HepG2 (cell line): ENCODE measurements at regions not wholly inside any gene's neighbourhood (a gene's known extent, or its start where the extent isn't known, plus 50 kb on each side); places are given as distances from the start of the nearest gene placed in this dataset.

Source experiments
- ATAC-seq: fragments of 200-7000 bp; cut with Tn5 transposase; 3 replicates; pipeline ENCODE4 v1.9.1; 2020; ENCODE audit warnings: mild to moderate bottlenecking, moderate library complexity
- BruUV-seq: library from RNA; stranded (reverse); fragments of 400-500 nt; replicated peaks from 2 replicates; lab custom pipeline; 2021; lab: Mats Ljungman, UMichigan
- CTCF ChIA-PET: fragments of 300-600 bp; formaldehyde crosslinking; extraction: SDS; loops from one replicate; lab custom pipeline; 2021; ENCODE audit warnings: low total read pairs, inconsistent platforms, low intra/inter-chr PET ratio; lab: Yijun Ruan, JAX
- POLR2A ChIA-PET: fragments of 350-600 bp; sonication (Branson Sonifier 250); formaldehyde crosslinking; loops from one replicate; lab custom pipeline; 2020; ENCODE audit warnings: antibody characterized with exemption, inconsistent platforms; lab: Yijun Ruan, JAX
- DNase-seq: peaks from one replicate; pipeline ENCODE4 v3.0.0-alpha.2; 2015; ENCODE audit warnings: low spot score
- FAIRE-seq: peaks from 3 replicates; lab custom pipeline; 2011; peaks lifted over from hg19 to GRCh38; lab: Jason Lieb, UNC
- H2AFZ ChIP-seq: one replicate; pipeline ENCODE4 v1.6.1; 2011; ENCODE audit warnings: low read length, inconsistent platforms
- H3K27ac ChIP-seq: fragments of 300-600 bp; 3 replicates; pipeline ENCODE4 v1.8.0; 2011; ENCODE audit warnings: mixed run types, mild to moderate bottlenecking, mixed read lengths, low read length, inconsistent platforms; ENCODE audit not compliant: insufficient read depth; ENCODE audit errors: extremely low read length
- H3K27me3 ChIP-seq, 2 experiments: fragments of 200-600 bp in 1 of 2; 2 replicates in 1 of 2; 3 replicates in 1 of 2; pipeline versions ENCODE4 v1.6.0 to v1.8.0; 2011; ENCODE audit warnings: low read length in 2 of 2, mild to moderate bottlenecking in 2 of 2, moderate library complexity in 2 of 2, inconsistent platforms in 1 of 2; ENCODE audit not compliant: insufficient read depth in 2 of 2, control insufficient read depth in 1 of 2
- H3K36me3 ChIP-seq, 2 experiments: fragments of 200-600 bp in 1 of 2; replicated peaks in 1 of 2; 2 replicates in 1 of 2; 3 replicates in 1 of 2; pipeline versions ENCODE4 v1.5.1 to v1.8.0; 2011; ENCODE audit warnings: low read length in 2 of 2, inconsistent platforms in 1 of 2; ENCODE audit not compliant: insufficient read depth in 2 of 2, control insufficient read depth in 1 of 2
- H3K4me1 ChIP-seq: 2 replicates; pipeline ENCODE4 v1.5.1; 2012; ENCODE audit warnings: low read length, inconsistent platforms; ENCODE audit not compliant: insufficient read depth
- H3K4me2 ChIP-seq: 2 replicates; pipeline ENCODE4 v1.6.0; 2011; ENCODE audit warnings: low read depth, low read length, inconsistent platforms
- H3K4me3 ChIP-seq, 3 experiments: fragments of 200-600 bp in 1 of 3; sonication (generic), shearing (Covaris generic) in 1 of 3; replicated peaks in 1 of 3; 2 replicates each; pipeline ENCODE4 v1.5.1; 2011 to 2016; ENCODE audit warnings: low read length in 3 of 3, inconsistent platforms in 2 of 3, low read depth in 2 of 3, mild to moderate bottlenecking in 2 of 3, control low read depth in 1 of 3, mixed read lengths in 1 of 3; ENCODE audit not compliant: insufficient read depth in 1 of 3
- H3K79me2 ChIP-seq: one replicate; pipeline ENCODE4 v1.6.1; 2011; ENCODE audit warnings: low read length, inconsistent platforms; ENCODE audit not compliant: insufficient read depth
- H3K9ac ChIP-seq: 2 replicates; pipeline ENCODE4 v1.6.0; 2011; ENCODE audit warnings: mild to moderate bottlenecking, low read depth, low read length, inconsistent platforms; ENCODE audit not compliant: insufficient read depth
- H3K9me3 ChIP-seq: 2 replicates; pipeline ENCODE4 v1.5.1; 2012; ENCODE audit warnings: mild to moderate bottlenecking, low read length
- H4K20me1 ChIP-seq: 2 replicates; pipeline ENCODE4 v1.6.0; 2011; ENCODE audit warnings: inconsistent platforms, mild to moderate bottlenecking, low read length, moderate library complexity; ENCODE audit not compliant: insufficient read depth
- HHEX ChIP-seq: IDR thresholded peaks from 2 replicates; pipeline ENCODE4 v1.6.1; 2016; ENCODE audit warnings: control low read depth
- HMG20B ChIP-seq: conservative IDR thresholded peaks from 2 replicates; pipeline ENCODE4 v1.6.1; 2016; ENCODE audit warnings: missing genetic modification reagents, missing compliant biosample characterization
- PAX8 ChIP-seq: sonication (generic); formaldehyde crosslinking; IDR thresholded peaks from 2 replicates; pipeline ENCODE4 v1.8.0; 2022; ENCODE audit warnings: mild to moderate bottlenecking, missing genetic modification reagents, borderline replicate concordance
- POLR2AphosphoS2 ChIP-seq: IDR thresholded peaks from 2 replicates; pipeline ENCODE4 v1.6.1; 2011; ENCODE audit warnings: low read depth, low read length, improper control_type of control experiment
- RFXAP ChIP-seq: sonication (generic); formaldehyde crosslinking; IDR thresholded peaks from 2 replicates; pipeline ENCODE4 v1.4.0; 2020; ENCODE audit warnings: missing genetic modification reagents, borderline replicate concordance
- SKI ChIP-seq: fragments of 450-650 bp; IDR thresholded peaks from one replicate; pipeline ENCODE4 v1.6.1; 2018; ENCODE audit warnings: mild to moderate bottlenecking; ENCODE audit not compliant: partially characterized antibody
- ZFAT ChIP-seq: sonication (generic); formaldehyde crosslinking; conservative IDR thresholded peaks from 2 replicates; pipeline ENCODE4 v1.8.1; 2023; ENCODE audit warnings: missing genetic modification reagents, inconsistent platforms
- WGBS: methylation state at CpG from one replicate; pipeline ENCODE4 v1.1.6; 2017; ENCODE audit warnings: low lambda C conversion rate; 5-methylcytosine and 5-hydroxymethylcytosine counted together
- in situ Hi-C: cut with HindIII; loops from 2 replicates; pipeline ENCODE4 v1.10.0; 2017; ENCODE audit warnings: low pct_unique_long_range_greater_than_20kb; ENCODE audit not compliant: extremely low pct_ligation_motif_present
- intact Hi-C: fragments of 100-400 bp; cut with micrococcal nuclease; formaldehyde crosslinking; loops from one replicate; pipeline ENCODE4 v1.10.0; 2022; ENCODE audit not compliant: unreplicated experiment
- TF ChIP-seq, protein P1 (sequence below): sonication (generic); formaldehyde crosslinking; IDR thresholded peaks from 2 replicates; pipeline ENCODE4 v1.9.0; 2021; ENCODE audit warnings: missing genetic modification reagents, borderline replicate concordance
- TF ChIP-seq, protein P2 (sequence below): IDR thresholded peaks from 2 replicates; pipeline ENCODE4 v1.6.1; 2012; ENCODE audit warnings: low read length, improper control_type of control experiment
- TF ChIP-seq, protein P3 (sequence below): sonication (generic); formaldehyde crosslinking; IDR thresholded peaks from 2 replicates; pipeline ENCODE4 v1.4.0; 2020; ENCODE audit warnings: missing genetic modification reagents
- TF ChIP-seq, protein P4 (sequence below), 2 experiments: fragments of 450-650 bp in 1 of 2; sonication (generic) in 1 of 2; formaldehyde crosslinking; IDR thresholded peaks; 2 replicates each; pipeline versions ENCODE4 v1.5.0 to v1.8.0; 2020 to 2022; ENCODE audit warnings: mild to moderate bottlenecking in 1 of 2, missing genetic modification reagents in 1 of 2

DNA sequence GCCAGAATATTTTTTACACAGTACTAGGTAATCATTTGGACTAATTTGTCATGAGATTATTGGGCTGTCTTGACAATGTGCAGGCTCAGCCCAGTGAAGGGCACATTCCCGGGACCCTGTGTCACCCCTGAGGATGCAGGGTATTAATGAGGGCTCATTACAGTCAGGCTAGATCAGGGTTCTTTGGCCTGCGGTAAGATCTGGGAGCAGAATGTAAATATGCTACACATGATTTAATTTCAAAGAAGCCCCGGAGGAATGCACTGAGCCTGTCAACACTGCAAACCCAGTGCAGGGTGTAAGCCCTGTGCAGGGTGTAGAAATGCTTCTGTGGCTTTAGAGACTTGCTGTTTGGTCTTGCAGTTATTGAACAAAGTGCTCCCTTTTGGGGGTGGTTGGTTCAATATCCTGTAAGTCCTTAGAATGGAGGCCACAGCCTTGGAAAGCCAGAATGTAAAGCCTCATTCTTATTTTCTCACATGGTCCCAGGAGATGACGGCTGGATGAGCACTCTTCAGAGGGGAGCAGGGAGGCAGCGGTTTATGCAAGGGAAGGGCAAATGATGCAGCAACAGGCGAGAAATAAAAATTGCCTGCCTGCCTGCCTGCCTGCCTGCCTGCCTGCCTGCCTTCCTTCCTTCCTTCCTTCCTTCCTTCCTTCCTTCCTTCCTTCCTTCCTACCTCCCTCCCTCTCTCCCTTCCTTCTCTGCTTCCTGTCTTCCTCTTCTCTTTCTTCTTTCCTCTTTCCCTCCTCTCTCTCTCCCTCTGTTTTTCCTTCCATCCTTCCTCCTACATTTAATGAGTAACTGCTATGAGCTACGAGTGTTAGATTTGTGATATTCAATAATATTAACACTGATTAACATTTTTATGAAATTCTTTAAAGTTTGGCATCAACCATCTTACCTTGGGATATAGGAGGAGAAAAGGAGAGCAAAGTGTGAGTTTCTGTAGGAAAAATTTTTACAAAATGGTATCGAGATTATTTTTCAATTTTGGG is 148.8 kb downstream of the VAPA start (continued):
- TF ChIP-seq, protein P1, sequence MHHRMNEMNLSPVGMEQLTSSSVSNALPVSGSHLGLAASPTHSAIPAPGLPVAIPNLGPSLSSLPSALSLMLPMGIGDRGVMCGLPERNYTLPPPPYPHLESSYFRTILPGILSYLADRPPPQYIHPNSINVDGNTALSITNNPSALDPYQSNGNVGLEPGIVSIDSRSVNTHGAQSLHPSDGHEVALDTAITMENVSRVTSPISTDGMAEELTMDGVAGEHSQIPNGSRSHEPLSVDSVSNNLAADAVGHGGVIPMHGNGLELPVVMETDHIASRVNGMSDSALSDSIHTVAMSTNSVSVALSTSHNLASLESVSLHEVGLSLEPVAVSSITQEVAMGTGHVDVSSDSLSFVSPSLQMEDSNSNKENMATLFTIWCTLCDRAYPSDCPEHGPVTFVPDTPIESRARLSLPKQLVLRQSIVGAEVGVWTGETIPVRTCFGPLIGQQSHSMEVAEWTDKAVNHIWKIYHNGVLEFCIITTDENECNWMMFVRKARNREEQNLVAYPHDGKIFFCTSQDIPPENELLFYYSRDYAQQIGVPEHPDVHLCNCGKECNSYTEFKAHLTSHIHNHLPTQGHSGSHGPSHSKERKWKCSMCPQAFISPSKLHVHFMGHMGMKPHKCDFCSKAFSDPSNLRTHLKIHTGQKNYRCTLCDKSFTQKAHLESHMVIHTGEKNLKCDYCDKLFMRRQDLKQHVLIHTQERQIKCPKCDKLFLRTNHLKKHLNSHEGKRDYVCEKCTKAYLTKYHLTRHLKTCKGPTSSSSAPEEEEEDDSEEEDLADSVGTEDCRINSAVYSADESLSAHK (CRISPR knock-in tag), result no peak

DNA sequence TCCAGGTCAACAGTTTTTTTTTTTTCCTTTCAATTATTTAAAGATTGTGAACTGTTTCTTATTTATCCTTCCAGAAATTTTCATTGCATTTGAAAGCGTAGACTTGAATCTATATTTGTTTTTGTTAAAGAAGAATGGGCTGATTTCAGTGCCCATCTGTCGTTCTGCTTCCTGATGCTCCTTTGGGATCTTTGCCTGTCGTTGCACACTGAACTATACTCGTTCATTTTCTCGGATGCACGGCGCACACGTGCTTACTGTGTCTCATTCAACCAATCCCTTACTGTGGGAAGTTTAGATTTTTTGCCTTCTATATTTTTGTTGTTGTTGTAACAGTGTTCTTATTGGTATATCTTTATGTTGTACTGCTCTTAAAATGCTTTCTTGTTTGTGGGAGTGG is 149.7 kb downstream of the VAPA start:
- Histone ChIP-seq H3K36me3 (no peaks in the 10 kb centered on the region), H3K79me2 (no peaks in the 10 kb centered on the region), H3K9me3 (no peaks in the 10 kb centered on the region), H3K4me2 (no peak overlapping the region), H4K20me1 (no peaks in the 10 kb centered on the region), H2AFZ (no peak overlapping the region), H3K9ac (no peak overlapping the region), H3K27me3 (0 out of 5 replicates have a peak, but pooled peaks cover 0 to 2% of the 10 kb centered on the region in 2 experiments), H3K4me1 (no peaks in the 10 kb centered on the region), H3K4me3 (no peak overlapping the region), H3K27ac (no peak overlapping the region)
- DNase-seq (no peak), ATAC-seq (no peak), FAIRE-seq (no peak)
- no TSS peak for BruUV-seq
- POLR2A ChIA-PET, result no interaction called here
- CTCF ChIA-PET, result no interaction called here
- intact Hi-C loops, result no loop called here
- 47% methylated on average over 8 of the region's 8 CpGs for WGBS
- in situ Hi-C loops, result no loop called here
- TF ChIP-seq HHEX (no peak), PAX8 (CRISPR knock-in tag) (no peak), HMG20B (CRISPR knock-in tag) (no peak), POLR2AphosphoS2 (no peak), SKI (no peak), ZFAT (CRISPR knock-in tag) (no peak), RFXAP (CRISPR knock-in tag) (no peak)
- TF ChIP-seq, protein P2, sequence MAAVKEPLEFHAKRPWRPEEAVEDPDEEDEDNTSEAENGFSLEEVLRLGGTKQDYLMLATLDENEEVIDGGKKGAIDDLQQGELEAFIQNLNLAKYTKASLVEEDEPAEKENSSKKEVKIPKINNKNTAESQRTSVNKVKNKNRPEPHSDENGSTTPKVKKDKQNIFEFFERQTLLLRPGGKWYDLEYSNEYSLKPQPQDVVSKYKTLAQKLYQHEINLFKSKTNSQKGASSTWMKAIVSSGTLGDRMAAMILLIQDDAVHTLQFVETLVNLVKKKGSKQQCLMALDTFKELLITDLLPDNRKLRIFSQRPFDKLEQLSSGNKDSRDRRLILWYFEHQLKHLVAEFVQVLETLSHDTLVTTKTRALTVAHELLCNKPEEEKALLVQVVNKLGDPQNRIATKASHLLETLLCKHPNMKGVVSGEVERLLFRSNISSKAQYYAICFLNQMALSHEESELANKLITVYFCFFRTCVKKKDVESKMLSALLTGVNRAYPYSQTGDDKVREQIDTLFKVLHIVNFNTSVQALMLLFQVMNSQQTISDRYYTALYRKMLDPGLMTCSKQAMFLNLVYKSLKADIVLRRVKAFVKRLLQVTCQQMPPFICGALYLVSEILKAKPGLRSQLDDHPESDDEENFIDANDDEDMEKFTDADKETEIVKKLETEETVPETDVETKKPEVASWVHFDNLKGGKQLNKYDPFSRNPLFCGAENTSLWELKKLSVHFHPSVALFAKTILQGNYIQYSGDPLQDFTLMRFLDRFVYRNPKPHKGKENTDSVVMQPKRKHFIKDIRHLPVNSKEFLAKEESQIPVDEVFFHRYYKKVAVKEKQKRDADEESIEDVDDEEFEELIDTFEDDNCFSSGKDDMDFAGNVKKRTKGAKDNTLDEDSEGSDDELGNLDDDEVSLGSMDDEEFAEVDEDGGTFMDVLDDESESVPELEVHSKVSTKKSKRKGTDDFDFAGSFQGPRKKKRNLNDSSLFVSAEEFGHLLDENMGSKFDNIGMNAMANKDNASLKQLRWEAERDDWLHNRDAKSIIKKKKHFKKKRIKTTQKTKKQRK, result no peak
- TF ChIP-seq, protein P3, sequence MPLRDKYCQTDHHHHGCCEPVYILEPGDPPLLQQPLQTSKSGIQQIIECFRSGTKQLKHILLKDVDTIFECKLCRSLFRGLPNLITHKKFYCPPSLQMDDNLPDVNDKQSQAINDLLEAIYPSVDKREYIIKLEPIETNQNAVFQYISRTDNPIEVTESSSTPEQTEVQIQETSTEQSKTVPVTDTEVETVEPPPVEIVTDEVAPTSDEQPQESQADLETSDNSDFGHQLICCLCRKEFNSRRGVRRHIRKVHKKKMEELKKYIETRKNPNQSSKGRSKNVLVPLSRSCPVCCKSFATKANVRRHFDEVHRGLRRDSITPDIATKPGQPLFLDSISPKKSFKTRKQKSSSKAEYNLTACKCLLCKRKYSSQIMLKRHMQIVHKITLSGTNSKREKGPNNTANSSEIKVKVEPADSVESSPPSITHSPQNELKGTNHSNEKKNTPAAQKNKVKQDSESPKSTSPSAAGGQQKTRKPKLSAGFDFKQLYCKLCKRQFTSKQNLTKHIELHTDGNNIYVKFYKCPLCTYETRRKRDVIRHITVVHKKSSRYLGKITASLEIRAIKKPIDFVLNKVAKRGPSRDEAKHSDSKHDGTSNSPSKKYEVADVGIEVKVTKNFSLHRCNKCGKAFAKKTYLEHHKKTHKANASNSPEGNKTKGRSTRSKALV (CRISPR knock-in tag), result no peak
- TF ChIP-seq, protein P4, sequence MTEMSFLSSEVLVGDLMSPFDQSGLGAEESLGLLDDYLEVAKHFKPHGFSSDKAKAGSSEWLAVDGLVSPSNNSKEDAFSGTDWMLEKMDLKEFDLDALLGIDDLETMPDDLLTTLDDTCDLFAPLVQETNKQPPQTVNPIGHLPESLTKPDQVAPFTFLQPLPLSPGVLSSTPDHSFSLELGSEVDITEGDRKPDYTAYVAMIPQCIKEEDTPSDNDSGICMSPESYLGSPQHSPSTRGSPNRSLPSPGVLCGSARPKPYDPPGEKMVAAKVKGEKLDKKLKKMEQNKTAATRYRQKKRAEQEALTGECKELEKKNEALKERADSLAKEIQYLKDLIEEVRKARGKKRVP (CRISPR knock-in tag; IDR thresholded peaks at IDR 0.05), result no peak
